Central memory CD8-positive, alpha-beta T cell (primary cell): ENCODE measurements at regions not wholly inside any gene's neighbourhood (a gene's known extent, or its start where the extent isn't known, plus 50 kb on each side); places are given as distances from the start of the nearest gene placed in this dataset.
"Not testable (repeated sequence)": the region's sequence is repeated elsewhere in the genome, so short reads cannot be mapped to it uniquely, and the experiment has no call there.

Experiments used
- ATAC-seq: fragments of 150-1000 bp; cut with Tn5 transposase; replicated peaks from 2 replicates; pipeline ENCODE4 v1.10.0; 2022; ENCODE audit warnings: mild to moderate bottlenecking, moderate FRiP score, moderate number of reproducible peaks; ENCODE audit not compliant: poor library complexity, severe bottlenecking; ENCODE audit errors: extremely low read depth
- DNase-seq, 2 donors: peaks; one replicate each; pipeline ENCODE4 v3.0.0; 2021; ENCODE audit warnings: low spot score in 2 of 2
- H3K27ac Mint-ChIP-seq: one replicate; pipeline ENCODE4 v1.8.0; 2022; ENCODE audit warnings: low read depth, mild to moderate bottlenecking, moderate library complexity, mixed read lengths
- H3K27me3 Mint-ChIP-seq: one replicate; pipeline ENCODE4 v1.8.0; 2022; ENCODE audit warnings: mixed read lengths
- H3K36me3 Mint-ChIP-seq: one replicate; pipeline ENCODE4 v1.8.0; 2022; ENCODE audit warnings: mild to moderate bottlenecking, moderate library complexity, mixed read lengths; ENCODE audit not compliant: insufficient read depth
- H3K4me1 Mint-ChIP-seq: one replicate; pipeline ENCODE4 v1.8.0; 2022; ENCODE audit warnings: mixed read lengths
- H3K4me3 Mint-ChIP-seq: one replicate; pipeline ENCODE4 v1.8.0; 2022; ENCODE audit warnings: mild to moderate bottlenecking, moderate library complexity, mixed read lengths
- H3K9me3 Mint-ChIP-seq: one replicate; pipeline ENCODE4 v1.8.0; 2022; ENCODE audit warnings: mixed read lengths

GRCh38 chr6:140537834-140538705 lies 1163.6 kb upstream of the CITED2 start:
- no peaks in the 10 kb centered on the region for H3K4me1 Mint-ChIP-seq
- no peak for DNase-seq
- H3K27ac Mint-ChIP-seq = no peak overlapping the region
- H3K36me3 Mint-ChIP-seq = no peaks in the 10 kb centered on the region
- no peak overlapping the region for H3K4me3 Mint-ChIP-seq
- H3K9me3 Mint-ChIP-seq = peaks cover 5% of the 10 kb centered on the region
- no peaks in the 10 kb centered on the region for H3K27me3 Mint-ChIP-seq
- ATAC-seq = no peak

GRCh38 chr6:140537211-140537610 lies 1162.8 kb upstream of the CITED2 start:
- H3K27me3 Mint-ChIP-seq = no peaks in the 10 kb centered on the region
- ATAC-seq (no peak), DNase-seq (no peak)
- no peaks in the 10 kb centered on the region for H3K4me1 Mint-ChIP-seq
- H3K9me3 Mint-ChIP-seq = peaks cover 5% of the 10 kb centered on the region
- H3K36me3 Mint-ChIP-seq = no peaks in the 10 kb centered on the region
- H3K27ac Mint-ChIP-seq = no peak overlapping the region
- no peak overlapping the region for H3K4me3 Mint-ChIP-seq

DNA sequence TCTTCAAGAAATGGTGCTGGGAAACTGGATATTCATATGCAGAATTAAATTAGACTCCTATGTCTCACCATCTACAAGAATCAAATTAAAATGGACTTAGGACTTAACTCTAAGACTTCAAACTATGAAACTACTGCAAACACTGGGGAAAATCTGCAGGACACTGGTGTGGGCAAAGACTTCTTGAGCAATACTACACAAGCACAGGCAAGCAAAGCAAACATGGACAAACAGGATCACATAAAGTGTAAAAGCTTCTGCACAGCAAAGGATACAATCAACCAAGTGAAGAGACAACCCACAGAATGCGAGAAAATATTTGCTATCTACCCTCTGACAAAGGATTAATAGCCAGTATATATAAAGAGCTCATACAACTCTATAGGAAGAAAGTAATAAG lies 1161.1 kb upstream of the CITED2 start:
- Mint-ChIP-seq H3K9me3 (peaks cover 5% of the 10 kb centered on the region), H3K4me3 (no peak overlapping the region), H3K4me1 (no peaks in the 10 kb centered on the region), H3K27ac (no peak overlapping the region), H3K27me3 (no peaks in the 10 kb centered on the region), H3K36me3 (no peaks in the 10 kb centered on the region)
- DNase-seq (no peak), ATAC-seq (no peak)

- peaks cover 5% of the 10 kb centered on the region for H3K9me3 Mint-ChIP-seq
- no peak overlapping the region for H3K4me3 Mint-ChIP-seq
- no peak overlapping the region for H3K27ac Mint-ChIP-seq
- no peaks in the 10 kb centered on the region for H3K4me1 Mint-ChIP-seq
- DNase-seq = no peak
- no peaks in the 10 kb centered on the region for H3K27me3 Mint-ChIP-seq
- H3K36me3 Mint-ChIP-seq = no peaks in the 10 kb centered on the region
- ATAC-seq = no peak
These were observed 1159.1 kb upstream of the CITED2 start for GRCh38 chr6:140533526-140533925.

DNA sequence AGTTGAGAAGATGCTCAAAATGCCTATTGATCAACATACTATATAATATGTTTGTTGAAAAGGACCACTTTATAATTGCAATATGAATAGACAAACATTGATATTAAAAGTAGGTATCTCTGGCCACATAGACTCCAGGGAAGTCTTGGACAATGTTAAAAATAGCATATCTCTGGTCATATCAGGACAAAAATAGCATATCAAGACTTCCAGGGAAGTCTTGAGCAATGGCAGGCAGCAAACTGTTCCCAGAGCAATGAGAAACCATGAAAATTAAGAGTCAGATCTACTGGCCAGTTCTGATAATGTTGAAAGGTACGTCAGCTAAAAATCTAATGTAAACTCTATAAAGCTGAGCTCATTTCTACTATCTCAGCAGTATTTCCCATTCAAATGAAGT lies 1130.3 kb upstream of the CITED2 start:
- DNase-seq (no peak), ATAC-seq (no peak)
- Mint-ChIP-seq H3K4me1 (no peaks in the 10 kb centered on the region), H3K27me3 (no peaks in the 10 kb centered on the region), H3K4me3 (no peak overlapping the region), H3K36me3 (peaks cover 2% of the 10 kb centered on the region), H3K9me3 (no peaks in the 10 kb centered on the region), H3K27ac (no peak overlapping the region)

DNA sequence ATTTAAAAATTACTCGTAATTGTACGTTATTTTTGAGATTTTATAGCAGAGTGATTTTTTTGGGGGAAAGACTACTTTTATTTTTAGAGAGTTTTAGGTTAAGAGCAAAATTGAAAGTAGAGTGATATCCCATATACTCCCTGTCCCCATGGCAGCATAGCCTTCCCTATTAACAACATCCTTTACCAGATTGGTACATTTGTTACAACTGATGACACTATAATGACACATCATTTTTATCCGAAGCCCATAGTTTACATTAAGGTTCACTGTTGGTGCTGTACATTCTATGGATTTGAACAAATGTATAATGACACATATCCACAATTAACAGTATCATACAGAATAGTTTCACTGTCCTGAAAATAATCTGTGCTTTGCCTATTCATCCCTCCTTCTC lies 1126.4 kb upstream of the CITED2 start:
- no peaks in the 10 kb centered on the region for H3K4me1 Mint-ChIP-seq
- ATAC-seq (no peak), DNase-seq (no peak)
- no peak overlapping the region for H3K4me3 Mint-ChIP-seq
- H3K27ac Mint-ChIP-seq = no peak overlapping the region
- no peaks in the 10 kb centered on the region for H3K9me3 Mint-ChIP-seq
- no peaks in the 10 kb centered on the region for H3K36me3 Mint-ChIP-seq
- H3K27me3 Mint-ChIP-seq = no peaks in the 10 kb centered on the region

DNA sequence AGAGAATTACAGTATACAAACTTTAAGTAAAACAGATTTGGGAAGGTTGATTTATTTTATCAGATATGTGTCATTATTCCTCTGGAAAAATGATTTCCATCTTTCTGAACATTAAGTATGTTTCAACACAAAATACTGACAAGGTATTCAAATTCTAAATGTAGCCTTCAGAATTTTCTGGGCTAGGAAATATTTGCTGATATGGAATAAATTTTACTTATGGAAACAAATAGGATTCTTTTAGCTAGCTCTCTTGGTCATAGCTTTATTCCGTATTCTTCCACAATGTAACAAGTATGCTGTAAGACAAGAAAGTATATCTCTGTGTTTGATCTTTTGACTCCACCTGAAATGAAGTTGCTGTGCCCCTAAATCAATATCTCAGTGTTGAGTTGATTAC lies 1125.2 kb upstream of the CITED2 start:
- no peaks in the 10 kb centered on the region for H3K4me1 Mint-ChIP-seq
- ATAC-seq = no peak
- no peak overlapping the region for H3K27ac Mint-ChIP-seq
- no peaks in the 10 kb centered on the region for H3K36me3 Mint-ChIP-seq
- DNase-seq = no peak
- no peaks in the 10 kb centered on the region for H3K9me3 Mint-ChIP-seq
- no peak overlapping the region for H3K4me3 Mint-ChIP-seq
- no peaks in the 10 kb centered on the region for H3K27me3 Mint-ChIP-seq

GRCh38 chr6:140494321-140495108 lies 1120.1 kb upstream of the CITED2 start:
- Mint-ChIP-seq H3K27ac (no peak overlapping the region), H3K4me1 (no peaks in the 10 kb centered on the region), H3K36me3 (no peaks in the 10 kb centered on the region), H3K27me3 (no peaks in the 10 kb centered on the region), H3K9me3 (no peaks in the 10 kb centered on the region), H3K4me3 (no peak overlapping the region)
- DNase-seq = no peak
- ATAC-seq = no peak

DNA sequence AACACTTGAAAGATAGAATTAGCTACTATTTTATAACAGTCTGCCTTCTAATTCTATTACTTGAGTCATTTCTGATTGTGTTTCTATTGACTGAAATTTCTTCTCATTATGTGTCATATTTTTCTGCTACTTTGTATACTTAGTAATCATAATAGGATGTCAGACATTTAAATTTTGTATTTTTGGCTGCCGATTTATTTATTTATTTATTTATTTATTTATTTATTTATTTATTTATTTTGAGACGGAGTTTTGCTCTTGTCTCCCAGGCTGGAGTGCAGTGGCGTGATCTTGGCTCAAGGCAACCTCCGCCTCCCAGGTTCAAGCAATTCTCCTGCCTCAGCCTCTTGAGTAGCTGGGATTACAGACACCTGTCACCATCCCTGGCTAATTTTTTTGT lies 1119.0 kb upstream of the CITED2 start:
- not testable (repeated sequence) for H3K9me3 Mint-ChIP-seq, DNase-seq, H3K27ac Mint-ChIP-seq, H3K27me3 Mint-ChIP-seq, H3K4me3 Mint-ChIP-seq, H3K36me3 Mint-ChIP-seq, H3K4me1 Mint-ChIP-seq, ATAC-seq

GRCh38 chr6:140490081-140490480 lies 1115.6 kb upstream of the CITED2 start:
- DNase-seq = no peak

GRCh38 chr6:140487586-140487985 lies 1113.1 kb upstream of the CITED2 start:
- Mint-ChIP-seq H3K4me3 (no peak overlapping the region), H3K9me3 (no peaks in the 10 kb centered on the region)

More at GRCh38 chr6:140490081-140490480, 1115.6 kb upstream of the CITED2 start:
- Mint-ChIP-seq H3K4me1 (no peaks in the 10 kb centered on the region), H3K27me3 (no peaks in the 10 kb centered on the region), H3K27ac (no peak overlapping the region), H3K9me3 (no peaks in the 10 kb centered on the region), H3K36me3 (no peaks in the 10 kb centered on the region), H3K4me3 (no peak overlapping the region)
- no peak for ATAC-seq

GRCh38 chr6:140486450-140487361 lies 1112.3 kb upstream of the CITED2 start:
- no peaks in the 10 kb centered on the region for H3K27me3 Mint-ChIP-seq
- no peak overlapping the region for H3K27ac Mint-ChIP-seq
- H3K36me3 Mint-ChIP-seq = no peaks in the 10 kb centered on the region
- no peaks in the 10 kb centered on the region for H3K9me3 Mint-ChIP-seq
- H3K4me1 Mint-ChIP-seq = no peaks in the 10 kb centered on the region
- no peak overlapping the region for H3K4me3 Mint-ChIP-seq
- ATAC-seq = no peak
- no peak for DNase-seq

More at GRCh38 chr6:140487586-140487985, 1113.1 kb upstream of the CITED2 start:
- Mint-ChIP-seq H3K27ac (no peak overlapping the region), H3K36me3 (no peaks in the 10 kb centered on the region), H3K27me3 (no peaks in the 10 kb centered on the region), H3K4me1 (no peaks in the 10 kb centered on the region)
- ATAC-seq (no peak), DNase-seq (no peak)
